Renal cortex interstitium (tissue), 11 donors: ENCODE measurements at regions not wholly inside any gene's neighbourhood (a gene's known extent, or its start where the extent isn't known, plus 50 kb on each side); places are given as distances from the start of the nearest gene placed in this dataset.
"Not testable (repeated sequence)": the region's sequence is repeated elsewhere in the genome, so short reads cannot be mapped to it uniquely, and the experiment has no call there.

Experiments
- DNase-seq, 11 donors: peaks; one replicate each; pipeline ENCODE4 v3.0.0-alpha.2; 2013; ENCODE audit warnings: low read depth in 9 of 11, low spot score in 4 of 11; ENCODE audit errors: extremely low read depth in 1 of 11

DNA sequence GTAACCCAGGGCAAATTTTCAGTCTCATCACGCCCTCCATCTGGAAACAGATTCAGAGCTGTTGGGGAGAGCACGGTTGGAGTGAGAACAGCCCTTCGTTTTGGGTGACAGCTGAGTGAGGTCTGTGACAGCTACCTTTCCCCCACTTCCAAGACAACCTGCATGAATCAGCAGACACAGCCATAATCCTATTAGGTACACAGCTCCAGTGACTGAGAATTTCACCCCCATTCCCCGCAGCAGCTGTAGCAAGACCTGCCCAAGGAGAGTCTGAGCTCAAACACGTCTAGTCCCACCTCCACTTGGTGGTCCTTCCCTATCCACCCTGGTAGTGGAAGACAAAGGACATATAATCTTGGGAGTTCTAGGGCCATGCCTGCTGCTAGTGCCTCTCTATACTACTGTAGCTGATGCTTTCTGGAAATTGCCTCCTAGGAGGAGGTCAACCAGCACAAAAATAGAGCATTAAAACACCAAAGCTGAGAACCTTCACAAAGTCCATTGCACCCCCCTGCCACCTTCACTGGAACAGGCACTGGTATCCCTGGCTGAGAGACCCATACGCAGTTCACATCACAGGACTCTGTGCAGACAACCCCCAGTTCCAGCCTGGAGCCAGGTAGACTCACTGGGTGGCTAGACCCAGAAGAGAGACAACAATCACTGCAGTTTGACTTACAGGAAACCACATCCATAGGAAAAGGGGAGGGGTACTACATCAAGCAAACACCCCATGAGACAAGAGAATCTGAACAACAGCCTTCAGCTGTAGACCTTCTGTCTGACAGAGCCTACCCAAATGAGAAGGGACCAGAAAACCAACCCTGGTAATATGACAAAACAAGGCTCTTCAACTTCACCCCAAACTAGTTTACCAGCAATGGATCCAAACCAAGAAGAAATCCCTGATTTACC lies 448.6 kb upstream of the CBLB start:
- DNase-seq = no peak

GRCh38 chr3:106321438-106321837 lies 452.6 kb upstream of the CBLB start:
- DNase-seq = not testable (repeated sequence)

DNA sequence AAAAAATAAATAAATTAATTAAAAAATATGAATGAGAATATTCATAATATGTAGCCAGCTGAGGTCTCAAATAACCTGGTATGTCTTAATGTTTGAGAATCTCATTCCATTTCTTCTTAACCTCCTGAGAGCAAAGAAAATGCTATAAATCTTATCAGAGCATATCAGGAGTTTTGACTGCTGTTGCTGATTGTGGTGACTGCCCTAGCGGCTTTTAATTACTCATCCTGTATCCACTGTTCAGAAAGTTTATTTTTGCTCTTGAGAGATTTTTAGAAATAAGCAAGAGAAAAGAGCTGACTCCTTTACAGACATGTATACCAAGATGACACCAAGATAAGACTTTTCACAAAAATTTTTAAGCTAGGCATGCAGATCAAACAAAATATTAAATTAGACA lies 454.8 kb upstream of the CBLB start:
- no peak for DNase-seq

- DNase-seq = no peak
Measured at GRCh38 chr3:106326941-106327695, 458.3 kb upstream of the CBLB start.

DNA sequence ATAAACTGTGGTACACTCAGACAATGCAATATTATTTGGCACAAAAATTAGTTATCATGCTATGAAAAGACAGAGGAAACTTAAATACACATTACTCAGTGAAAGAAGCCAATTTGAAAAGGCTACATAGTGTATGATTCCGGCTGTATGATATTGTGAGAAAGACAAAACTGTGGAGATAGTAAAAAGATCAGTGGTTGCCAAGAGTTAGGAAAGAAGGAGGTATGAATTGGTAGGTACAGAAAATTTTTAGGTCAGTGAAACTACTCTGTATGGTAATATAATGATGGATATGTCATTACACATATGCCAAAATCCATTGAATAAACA lies 458.8 kb upstream of the CBLB start:
- no peak for DNase-seq

DNA sequence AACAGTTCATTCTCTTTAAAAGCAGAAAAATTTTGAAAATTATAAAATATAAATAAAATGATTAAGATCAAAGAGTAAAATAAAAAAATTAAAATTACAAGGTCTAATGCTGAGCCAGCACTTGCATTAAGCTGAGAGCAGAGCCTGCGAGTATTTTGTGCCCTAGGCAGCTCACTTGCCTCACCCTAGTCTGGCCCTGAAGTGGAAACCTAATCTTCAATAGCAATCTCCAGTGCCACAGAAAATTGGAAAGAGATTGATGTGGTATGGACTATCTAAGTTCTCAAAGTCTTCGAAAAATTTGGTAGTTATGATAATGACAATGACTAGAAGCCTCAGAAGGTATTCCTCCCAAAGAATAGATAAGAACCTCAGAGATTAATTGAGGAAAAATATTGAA lies 459.4 kb upstream of the CBLB start:
- DNase-seq = no peak

- DNase-seq = no peak
Measured at GRCh38 chr3:106329521-106329920, 460.7 kb upstream of the CBLB start.

- no peak for DNase-seq
Measured at GRCh38 chr3:106331636-106332035, 462.8 kb upstream of the CBLB start.

DNA sequence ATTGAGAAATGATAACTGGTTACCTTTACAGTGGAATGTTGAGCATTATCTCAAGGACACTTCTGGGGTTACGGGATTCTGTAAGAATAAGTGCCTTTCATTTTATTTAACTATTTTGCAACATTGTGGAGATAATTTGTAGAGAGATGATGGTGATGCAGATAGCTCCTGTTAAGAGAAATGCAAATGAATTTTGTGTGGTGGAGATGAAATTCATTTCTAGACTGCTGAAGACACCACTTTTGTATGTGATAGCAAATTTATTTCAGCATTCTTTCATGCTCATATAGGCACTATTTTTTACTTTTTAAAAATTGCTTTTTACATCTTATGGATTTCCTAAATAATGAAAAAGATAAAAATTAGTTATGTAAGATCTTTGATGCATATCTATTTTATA lies 463.3 kb upstream of the CBLB start:
- no peak for DNase-seq

DNA sequence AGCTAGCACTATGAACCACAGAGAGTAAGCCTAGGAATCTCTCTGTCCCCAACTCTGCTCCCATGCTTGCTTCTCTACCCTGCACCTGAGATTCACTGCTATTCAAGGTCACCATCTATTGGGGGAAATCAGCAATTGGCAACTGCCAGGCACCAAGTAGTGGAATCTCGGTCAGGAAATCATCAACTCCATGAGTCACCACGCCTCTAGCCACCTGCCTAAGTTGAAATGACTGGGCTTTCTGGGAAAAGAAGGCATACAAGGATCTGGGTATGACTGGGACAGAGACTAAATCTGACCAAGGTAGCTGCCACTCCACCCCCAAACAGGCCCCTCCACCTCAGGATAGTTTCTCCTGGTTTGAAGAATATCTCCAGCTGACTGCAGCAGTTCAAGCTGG lies 464.1 kb upstream of the CBLB start:
- DNase-seq = no peak

GRCh38 chr3:106333911-106334618 lies 465.3 kb upstream of the CBLB start:
- no peak for DNase-seq

GRCh38 chr3:106336619-106337018 lies 467.8 kb upstream of the CBLB start:
- no peak for DNase-seq

DNA sequence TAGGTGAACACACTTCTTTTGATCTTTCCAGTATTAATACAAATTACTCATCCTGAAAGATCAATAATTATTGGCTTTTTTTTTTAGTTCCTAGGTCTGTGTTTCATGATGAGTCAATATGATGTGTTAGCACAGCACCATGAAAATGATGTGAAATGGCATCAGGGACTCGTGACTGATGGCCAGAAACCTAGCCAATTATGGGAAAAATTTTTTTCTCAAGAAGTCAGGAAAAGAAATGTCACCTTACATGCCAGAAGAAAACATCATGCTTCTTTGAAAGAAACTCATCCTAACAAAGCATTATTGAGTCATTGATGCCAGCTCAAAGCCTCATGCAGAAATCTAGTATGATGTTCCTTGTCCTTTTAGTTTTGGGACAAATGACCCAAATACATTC lies 468.3 kb upstream of the CBLB start:
- no peak for DNase-seq

DNA sequence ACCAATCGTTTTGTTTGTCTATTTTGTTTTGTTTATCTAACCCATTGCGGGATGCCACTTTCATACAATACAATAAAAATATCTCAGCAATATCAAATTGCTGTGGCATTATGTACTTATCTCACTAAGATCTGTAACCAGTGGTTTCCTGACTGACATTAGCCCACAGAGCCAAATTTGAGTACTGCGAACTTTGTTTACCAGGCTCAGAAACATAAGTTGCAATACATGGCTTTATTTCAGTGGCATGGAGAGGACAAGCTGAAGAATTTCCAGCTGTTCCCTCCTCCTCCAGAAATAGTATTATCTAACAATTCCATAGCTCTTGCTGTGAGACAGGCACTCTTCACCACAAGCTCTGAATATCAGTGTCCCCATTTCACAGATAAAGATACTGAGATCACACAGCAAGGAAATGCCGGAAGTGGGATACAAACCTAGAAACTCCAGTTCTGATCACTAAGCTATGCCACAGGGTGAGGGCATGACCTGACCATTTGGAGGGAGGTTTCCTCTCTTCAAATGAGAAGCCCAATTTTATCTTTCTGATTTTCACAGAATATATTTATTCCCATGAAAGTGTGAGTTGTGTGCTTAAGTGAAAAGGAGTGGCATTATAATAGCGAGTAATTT lies 469.9 kb upstream of the CBLB start:
- DNase-seq = no peak

DNA sequence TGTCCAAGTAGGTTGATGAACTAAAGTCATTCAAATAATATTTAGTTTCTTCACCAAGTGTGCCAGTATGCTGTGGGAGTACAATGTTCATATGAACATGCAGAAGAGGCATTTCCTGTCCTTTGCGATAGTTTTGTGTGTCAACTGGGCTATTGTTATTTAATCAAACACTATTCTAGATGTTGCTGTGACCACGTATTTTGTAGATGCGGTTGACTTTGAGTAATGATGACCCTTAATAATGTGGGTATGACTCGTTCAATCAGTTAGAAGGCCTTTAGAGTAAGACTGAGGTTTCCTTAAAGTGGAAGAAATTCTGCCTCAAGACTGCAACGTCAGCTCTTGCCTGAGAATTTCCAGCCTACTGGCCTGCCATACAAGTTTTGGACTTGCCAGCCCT lies 470.7 kb upstream of the CBLB start:
- DNase-seq = no peak

DNA sequence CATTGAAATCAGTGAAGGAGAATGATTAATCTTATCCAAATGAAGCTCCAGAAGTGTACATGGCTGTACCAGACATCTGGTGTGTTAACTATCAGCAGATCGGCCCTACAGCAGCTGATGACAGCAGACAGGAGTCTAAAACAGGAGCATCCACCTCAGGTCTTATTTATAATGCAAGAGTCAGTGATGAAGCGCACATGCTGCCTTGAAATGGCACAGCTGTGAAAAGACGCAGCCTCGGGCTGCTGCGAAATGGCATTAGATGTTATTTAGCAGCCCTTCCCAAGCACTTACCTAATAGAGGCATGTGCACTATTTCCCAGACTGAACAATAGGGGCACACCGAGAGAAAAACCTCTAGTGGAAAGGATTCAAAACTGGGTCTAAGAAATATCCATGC lies 472.3 kb upstream of the CBLB start:
- DNase-seq = peak in 1 of 11 donors; percentile 7

DNA sequence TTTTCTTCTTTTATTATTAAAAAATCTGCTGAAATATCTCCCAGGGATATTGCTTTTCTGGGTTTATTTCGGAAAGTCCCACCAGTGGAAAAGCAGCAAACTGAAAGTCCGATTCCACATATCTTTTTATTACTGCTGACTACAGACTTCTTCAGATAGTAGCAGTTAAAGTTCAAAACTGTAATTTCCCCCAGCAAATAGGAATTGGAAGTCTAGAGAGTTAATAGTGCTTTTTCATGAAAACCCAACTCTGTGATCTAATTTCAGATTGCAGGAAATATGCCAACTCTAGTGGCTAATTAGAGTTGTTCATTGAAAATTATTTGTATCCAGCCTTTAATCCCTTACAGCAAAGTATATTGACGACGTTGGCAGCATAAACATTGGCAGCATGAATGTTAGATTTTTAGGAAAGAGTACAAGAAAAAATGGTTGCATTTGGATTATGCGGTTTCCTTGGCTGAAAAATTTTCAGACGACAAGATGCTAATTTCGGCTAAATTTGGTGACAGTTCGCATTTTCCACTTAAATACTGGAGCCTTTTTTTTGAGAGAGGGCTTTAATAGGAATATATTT lies 472.9 kb upstream of the CBLB start:
- no peak for DNase-seq

GRCh38 chr3:106342386-106342785 lies 473.6 kb upstream of the CBLB start:
- DNase-seq = no peak

GRCh38 chr3:106343811-106344210 lies 475.0 kb upstream of the CBLB start:
- no peak for DNase-seq
